ENCODE measurements at regions not wholly inside any gene's neighbourhood (a gene's known extent, or its start where the extent isn't known, plus 50 kb on each side); places are given as distances from the start of the nearest gene placed in this dataset.
A peak's percentile ranks its signal among the peaks of the same experiment; 100 is the strongest.

DNA sequence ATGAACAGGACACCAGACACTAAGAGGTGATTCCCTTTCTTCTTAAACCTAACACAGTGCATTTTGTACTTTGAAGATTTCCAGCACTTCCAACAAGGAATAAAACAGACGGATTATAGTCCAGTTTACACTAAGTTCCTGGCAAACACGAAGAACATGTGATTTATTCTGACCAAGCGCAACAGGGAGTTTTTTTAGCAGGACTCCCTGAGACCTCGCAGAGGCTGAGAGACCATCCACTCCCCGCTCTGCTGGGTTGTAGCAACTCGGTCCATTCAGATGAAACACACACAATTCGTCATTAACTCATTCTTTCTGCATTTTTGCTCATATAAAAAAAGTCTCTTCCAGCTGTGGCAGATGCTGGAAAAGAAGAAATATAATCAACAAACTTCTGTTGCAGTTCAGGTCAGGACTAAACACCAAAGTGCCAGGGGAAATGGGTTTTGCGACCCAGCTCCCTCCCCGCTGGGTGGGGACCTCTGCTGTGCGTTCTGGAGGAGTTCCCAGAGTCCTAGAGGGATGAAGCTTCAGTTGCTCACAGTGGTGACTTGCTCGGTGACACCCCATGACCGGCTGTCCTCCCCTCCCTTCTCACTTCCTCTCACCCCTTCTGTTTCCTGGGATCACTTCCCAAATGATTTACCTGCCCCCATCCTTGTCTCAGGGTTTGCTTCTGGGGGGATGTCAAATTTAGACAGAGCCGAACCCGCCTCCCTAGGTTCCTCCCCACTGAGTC, 52.5 kb downstream of the KCNF1 start:
- FAIRE-seq = no peak

DNA sequence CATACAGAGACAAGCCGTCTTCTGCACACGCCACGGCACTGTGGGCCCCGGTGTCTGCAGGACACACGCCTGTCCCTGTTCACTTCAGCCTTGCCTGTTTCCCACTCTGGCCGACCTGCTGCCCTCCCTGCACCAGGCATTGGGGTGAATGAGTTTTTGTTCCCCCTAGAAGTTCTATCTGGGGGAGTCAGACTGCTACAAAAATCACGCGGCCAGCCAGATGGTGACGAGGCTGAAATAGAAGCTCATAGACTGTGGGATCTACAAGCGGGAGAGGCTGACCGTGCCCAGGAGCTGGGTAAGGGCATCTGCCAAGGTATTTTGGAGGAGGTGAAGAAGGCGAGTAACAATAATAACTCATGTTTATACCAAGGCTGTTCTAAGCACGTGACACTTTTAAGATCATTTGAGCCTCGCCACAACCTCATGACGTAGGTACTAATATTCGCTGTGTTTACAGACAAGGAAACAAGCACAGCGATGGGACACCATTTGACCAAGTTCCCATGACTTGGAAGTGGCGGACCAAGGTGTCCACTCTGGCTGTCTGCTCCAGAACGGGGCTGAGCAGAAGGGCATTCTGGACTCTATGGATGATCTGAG, 53.6 kb downstream of the KCNF1 start:
- DNase-seq (ENCODE audit: insufficient read length, low spot score) (no peak), FAIRE-seq (no peak)

More for the DNA sequence above, 52.5 kb downstream of the KCNF1 start:
- DNase-seq (ENCODE audit: insufficient read length, low spot score) = no peak

DNA sequence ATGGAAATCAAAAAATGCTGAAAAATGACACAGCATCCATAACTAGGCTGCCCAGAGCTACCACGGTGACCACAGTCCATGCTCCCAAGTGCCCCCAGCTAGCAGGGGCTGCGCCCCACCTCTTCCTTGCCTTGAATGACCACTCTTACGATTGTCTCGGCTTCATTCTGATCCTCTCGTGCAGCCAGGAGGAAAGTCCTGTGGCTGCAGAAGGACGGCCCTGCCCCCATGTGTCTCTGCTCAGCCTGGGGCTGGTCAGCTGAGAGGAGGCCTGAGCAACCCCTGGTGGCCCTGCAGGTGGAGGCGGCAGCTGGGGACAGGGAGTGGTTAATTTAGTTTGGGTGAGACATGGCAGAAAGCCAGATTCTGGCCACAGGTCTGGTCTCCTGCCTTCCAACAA, 54.3 kb downstream of the KCNF1 start:
- DNase-seq (ENCODE audit: insufficient read length, low spot score) (no peak), FAIRE-seq (peak; percentile 23)

DNA sequence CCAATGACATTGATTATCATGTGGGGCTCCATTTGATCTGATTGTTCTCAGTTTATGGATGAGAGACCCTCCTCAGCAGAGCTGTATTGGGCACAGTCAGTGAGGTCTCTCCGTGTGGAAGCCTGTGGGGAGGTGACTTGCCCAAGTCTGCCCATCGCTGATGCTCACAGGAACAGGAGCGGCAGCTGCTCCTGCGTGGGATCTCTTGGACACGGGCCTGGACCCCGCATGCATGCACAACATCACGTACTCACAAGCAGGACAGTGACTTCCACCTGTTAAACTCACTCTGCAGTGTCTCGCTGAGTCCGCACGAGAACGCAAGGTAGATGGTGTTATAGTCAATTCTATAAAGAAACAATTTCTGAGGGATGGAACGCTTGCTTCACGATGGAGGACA, 55.0 kb downstream of the KCNF1 start:
- FAIRE-seq (no peak), DNase-seq (ENCODE audit: insufficient read length, low spot score) (no peak)

DNA sequence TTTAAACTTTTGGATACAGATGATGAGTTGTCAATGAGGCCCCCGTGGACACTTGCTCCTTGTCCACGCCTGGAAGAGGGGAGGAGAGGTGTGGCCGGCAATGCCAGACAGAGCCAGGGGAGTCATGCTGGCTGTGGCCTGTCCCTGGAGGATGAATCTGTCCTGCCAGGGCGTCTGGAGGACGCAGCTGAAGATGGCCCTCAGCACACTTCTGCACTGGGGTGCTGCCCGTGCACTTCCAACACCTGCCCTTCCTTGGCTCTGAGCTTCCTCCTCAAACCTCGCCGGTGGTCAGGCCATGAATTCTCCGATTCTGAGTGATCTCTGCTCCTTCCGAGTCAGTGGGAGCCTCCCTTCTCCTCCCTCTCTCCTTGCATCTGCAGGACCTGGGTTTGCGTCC, 56.4 kb downstream of the KCNF1 start:
- FAIRE-seq (no peak), DNase-seq (ENCODE audit: insufficient read length, low spot score) (no peak)

DNA sequence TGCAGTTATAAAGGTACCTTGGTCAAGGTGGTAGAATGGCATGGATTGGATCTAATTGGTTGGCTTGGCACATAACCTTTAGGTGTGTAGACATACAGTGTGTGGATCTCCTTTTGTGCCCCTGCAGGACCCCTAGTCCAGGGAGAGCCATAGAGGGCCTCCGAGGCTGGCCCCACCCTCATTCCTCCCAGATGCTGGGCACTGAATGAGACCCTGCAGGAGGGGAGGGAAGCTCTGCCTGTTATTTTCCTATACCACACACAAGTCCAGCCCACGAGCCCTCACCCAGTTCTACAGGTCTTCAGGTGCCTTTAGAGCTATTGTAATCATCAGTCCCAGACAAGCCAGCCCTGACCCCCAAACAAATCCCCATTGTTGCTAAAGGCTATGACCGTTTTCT, 58.9 kb downstream of the KCNF1 start:
- no peak for DNase-seq (ENCODE audit: insufficient read length, low spot score)
- FAIRE-seq = no peak

DNA sequence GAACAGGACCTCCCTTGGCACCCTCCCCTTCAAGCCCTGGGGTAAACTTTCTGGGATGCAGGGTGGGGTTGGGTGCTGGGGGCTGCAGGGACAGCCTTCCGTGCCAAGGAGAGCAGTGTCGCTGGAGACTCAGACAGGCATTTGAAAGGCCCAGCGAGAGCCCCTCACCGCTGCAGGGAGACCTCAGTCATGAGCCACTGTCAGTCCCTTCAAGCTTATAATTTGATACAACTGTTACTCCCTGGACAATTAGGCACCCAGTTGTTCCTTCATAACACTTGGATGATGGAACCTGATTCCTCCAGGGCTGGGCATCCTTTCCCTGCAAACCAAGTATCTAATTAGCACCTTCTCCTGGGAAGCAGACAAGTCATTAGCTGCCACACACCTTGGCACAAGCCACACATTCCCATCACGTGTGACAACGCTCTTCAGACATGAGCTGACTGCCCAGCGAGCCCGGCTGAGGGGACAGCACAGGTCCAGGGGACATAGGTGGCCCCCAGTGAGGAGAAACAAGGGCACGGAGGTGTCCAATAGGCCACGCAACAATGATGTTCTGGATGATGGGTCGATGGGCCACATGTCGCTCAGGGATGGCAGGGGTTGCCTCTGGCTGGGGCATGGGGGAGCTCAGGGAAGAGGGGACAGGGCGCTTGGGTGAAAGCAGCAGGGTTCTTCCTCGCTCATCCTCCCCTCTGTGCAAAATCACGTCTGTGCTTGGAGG, 59.6 kb downstream of the KCNF1 start:
- peak; percentile 51 for FAIRE-seq
- DNase-seq (ENCODE audit: insufficient read length, low spot score) = no peak

DNA sequence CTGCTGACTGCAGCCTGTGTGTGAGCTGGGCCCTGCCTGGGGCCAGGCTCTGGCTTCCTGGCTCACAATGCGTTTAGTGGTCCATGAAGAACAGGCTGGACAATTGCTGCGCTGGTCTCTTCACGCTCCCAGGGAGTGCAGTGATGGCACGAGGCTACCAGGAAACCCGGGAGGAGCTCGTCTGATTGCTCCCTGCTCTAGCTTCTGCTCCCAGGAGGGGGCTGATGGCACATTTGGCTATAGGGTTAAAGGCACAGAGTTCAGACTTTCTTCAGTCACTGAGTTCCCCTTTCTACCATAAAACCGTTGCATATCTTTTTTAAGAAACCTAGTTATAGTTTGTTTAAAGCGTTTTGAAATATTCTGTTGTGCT, 60.1 kb downstream of the KCNF1 start:
- no peak for FAIRE-seq
- no peak for DNase-seq (ENCODE audit: insufficient read length, low spot score)

DNA sequence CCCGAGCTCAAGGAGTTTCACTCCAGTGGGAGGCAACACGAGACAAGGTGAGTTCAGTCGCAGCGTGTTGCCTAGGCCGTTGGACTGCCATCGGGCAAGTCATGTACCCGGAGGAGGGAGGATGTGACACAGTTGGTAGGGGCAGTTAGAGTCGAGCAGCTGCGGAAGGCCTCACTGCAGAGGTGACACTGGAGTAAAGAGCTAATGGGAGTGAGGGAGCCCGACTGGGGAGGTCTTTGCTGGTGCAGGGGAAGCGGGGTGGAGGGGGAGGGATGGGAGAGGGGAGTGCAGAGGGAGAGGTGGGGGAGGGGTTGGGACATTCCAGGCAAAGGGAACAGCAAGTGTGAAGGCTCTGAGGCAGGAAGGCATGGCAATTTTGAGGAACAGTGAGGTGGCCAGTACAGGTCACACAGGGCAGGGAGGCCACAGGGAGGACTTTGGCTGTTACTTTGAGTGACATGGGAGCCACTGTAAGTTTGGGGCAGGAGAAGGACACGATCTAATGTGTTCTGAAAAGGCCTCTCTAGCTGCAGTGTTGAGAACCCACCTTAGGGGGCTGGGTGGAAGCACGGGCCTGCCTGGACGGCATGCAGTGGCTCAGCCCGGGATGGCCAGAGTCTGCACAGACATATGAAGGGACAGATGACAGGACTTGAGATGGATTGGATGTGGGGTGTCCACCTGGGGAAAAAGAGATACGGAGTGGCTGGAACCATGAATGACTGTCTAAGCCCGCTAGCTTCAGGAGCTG, 61.1 kb downstream of the KCNF1 start:
- DNase-seq (ENCODE audit: insufficient read length, low spot score) = no peak
- FAIRE-seq = peak; percentile 20

DNA sequence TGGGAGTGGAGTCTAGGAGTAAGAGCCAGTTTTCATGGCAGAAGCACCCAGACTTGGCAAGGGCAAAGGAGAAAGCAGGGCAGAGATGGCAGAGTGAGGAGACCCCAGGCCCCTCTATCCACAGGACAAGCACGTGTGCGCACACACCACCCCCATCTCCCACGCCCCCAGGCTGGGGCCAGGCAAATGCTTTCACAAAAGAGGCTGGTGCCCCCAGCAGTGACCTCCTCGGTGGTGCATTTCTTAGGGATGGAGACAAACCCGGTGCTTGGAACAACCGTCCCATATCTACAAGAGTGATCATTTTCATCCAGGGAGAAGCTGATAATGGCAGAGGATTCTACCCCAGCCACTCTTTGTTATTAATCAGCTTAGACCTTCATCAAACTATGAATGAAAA, 62.0 kb downstream of the KCNF1 start:
- FAIRE-seq (no peak), DNase-seq (ENCODE audit: insufficient read length, low spot score) (no peak)

DNA sequence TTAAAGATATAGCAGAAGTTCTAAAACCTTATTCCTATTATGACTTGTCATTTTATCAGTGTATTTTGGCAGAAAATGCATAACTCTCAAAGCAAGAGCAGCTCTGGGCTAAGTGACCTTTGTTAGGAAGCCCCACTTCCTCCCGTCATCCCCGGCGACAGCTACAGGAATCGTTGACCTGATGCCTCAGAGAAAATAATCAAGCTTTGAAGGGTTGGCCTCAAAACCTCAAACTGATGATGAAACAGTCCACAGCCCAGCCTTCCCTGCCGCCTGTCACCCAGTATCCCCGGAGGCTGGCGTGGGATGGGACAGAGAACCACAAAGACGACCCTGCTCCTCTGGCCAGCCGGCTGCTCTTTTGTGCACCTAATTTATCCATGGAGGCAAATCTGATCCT, 65.3 kb downstream of the KCNF1 start:
- no peak for DNase-seq (ENCODE audit: insufficient read length, low spot score)
- FAIRE-seq = no peak

DNA sequence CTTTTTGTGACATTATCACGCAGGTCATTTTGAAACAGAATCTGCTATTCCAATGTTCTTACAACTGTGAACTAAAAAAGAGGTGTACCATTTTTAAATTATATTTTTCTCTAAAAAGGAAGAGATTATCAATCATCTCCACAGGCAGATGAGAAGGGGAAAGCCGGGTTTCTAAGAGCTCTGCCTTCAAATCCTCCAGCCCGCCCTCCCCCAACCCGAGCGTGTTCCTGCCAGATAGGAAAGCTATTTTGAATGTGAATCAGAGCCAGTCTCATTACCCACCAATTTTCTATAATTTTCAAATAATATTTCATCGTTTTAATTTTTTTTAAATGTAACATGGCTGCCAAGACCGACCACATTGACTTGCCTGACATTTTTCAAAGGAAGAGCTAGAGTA, 65.9 kb downstream of the KCNF1 start:
- no peak for DNase-seq (ENCODE audit: insufficient read length, low spot score)
- FAIRE-seq = no peak

DNA sequence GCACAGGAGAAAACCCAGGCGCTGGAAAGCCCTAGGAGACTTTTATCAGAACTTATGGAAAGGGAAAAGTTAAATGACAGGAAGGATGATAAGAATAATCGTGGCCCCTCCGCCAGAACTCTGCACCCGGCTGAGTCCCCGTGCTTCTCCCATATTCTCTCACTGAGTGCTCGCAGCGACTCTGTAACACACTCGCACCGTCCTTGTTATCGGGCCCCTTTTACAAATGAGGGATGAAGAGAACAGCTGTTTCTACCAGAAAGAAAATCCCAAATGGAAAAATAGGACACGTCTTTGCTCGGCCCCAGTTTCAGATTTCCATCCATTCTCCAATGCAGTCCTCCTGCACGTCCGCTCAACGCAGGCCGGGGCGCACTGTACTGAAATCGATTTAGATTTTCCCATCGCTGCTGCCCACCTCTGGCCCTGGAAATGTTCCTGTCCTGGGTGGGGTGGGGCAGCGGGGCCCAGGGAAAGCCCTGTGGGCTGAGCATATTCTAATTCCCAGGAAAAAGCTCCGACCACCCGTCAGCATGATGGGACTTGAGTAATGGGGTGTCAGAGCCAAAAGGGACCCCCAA, 66.4 kb downstream of the KCNF1 start:
- no peak for FAIRE-seq

DNA sequence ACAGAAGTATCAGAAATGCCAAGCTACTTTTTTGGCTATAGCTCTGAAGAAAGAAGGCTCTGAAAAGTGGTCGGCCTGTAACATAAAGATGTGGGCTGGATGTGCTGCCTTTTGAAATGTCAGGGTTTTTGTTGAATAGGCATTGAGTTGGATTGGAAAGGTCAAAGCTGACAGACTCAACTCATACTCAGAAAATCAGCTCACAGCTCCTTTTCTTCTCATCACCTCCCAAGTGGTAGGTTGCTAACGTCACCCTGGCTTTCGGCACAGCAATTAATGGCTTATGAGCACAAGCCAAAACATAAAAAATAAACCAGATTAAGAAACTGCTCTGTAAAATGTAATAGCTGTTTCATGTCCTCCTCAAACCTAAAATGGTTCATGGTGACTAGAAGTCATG, 68.3 kb downstream of the KCNF1 start:
- FAIRE-seq (no peak), DNase-seq (ENCODE audit: insufficient read length, low spot score) (no peak)

More for the DNA sequence above, 66.4 kb downstream of the KCNF1 start:
- no peak for DNase-seq (ENCODE audit: insufficient read length, low spot score)

DNA sequence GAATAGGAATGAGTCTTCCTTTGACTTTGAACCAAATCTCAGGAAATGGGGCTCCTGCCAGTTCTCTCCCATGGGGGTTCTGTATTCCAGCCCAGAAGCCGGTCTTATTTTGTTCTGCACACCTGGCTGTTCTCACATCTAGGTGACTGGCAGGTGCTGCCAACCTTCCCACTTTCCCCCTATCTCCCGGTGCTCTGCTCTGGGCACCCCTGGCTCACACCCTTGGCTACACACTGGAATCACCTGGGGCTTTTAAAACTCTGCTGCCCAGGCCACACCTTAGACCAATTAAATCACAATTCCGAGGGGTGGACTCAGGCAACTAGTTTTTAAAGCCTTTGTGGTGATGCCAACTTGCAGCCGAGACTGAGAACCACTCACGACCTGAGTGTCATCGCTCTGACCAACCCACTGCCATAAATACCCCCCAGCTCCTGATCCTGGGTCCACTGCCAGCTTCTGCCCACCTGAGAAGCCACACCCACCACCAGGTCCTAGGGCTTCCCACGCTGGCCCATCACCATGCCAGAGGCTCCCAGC, 69.2 kb downstream of the KCNF1 start:
- no peak for FAIRE-seq
- DNase-seq (ENCODE audit: insufficient read length, low spot score) = no peak

DNA sequence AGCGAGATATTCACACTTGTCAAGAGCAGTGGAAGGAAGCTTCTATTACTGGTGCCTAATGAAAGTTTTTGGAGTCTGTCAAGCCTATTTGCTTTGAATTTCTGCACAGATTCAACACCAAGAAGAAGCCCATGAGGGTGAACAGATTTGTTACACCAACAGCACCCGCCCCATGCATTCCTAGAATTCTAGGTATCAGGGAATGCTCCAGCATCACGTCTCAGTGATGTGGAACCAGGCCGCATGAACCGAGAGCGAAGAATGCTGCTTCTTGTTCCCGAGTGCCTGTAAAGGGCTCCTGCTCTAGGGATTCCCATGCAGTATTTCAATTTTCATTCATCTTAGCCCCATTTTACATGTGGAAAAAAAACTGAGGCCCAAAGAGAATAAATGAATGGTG, 69.7 kb downstream of the KCNF1 start:
- no peak for DNase-seq (ENCODE audit: insufficient read length, low spot score)
- FAIRE-seq = no peak

DNA sequence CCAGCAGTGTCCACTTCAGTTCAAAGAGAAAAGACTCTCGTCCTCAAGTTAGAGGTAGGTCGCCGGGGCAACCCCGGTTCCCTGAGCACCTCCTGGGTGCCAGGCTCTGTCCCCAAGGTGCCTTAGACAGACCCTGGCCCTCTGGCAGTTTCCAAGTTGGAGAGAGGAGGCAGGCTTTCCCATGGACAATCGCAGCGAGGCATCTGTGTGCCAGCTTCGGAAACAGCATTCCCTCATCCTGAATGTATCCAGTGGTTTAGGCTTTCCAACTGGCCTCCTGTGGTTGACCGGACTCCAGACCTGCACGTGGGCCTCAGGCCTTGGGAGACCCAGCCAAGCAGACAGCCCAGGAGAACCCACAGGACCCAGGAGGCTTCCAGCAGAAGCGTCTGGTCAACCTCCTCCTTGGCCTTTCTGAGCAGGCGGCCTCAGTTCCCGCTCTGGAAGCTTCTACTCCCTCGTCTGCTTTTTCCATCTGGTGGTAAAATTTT, 70.3 kb downstream of the KCNF1 start:
- DNase-seq (ENCODE audit: insufficient read length, low spot score) (no peak), FAIRE-seq (no peak)

DNA sequence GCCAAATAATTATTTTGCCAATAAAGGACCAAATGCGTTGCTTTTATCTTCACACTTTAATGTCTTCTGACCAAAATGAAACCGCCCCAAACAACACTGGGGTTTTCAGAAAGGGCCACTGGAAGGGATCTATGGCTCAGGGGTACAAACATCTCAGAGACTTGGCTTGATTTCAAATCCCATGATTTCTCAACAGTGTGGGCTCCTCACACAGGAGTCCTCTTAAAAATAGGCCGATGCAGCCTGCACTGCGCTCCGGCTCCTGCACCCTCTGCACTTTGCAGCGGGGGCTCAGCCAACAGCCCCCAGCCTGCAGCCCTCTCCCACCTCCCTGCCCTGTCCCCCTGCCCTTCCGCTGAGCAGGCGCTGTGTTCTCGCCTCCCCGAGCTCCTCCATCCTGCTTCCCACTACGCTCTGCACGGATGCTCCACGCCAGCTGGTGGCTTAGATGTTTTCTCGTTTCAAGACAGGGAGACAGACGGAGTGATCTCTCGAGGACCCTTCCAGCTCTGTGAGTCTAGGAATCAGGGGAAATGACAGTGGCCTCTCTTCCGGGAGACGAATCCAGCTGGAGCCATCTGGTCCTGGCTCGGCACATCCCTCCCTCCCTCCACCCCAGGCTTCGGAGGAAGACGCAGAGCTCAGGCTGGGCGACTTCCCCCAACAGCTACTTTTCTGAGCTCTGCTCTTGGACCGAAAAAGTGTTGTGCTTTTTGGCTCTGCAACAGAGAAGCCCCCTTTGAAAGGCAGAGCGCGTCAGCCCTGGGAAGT, 71.4 kb downstream of the KCNF1 start:
- DNase-seq (ENCODE audit: insufficient read length, low spot score) (no peak), FAIRE-seq (no peak)

DNA sequence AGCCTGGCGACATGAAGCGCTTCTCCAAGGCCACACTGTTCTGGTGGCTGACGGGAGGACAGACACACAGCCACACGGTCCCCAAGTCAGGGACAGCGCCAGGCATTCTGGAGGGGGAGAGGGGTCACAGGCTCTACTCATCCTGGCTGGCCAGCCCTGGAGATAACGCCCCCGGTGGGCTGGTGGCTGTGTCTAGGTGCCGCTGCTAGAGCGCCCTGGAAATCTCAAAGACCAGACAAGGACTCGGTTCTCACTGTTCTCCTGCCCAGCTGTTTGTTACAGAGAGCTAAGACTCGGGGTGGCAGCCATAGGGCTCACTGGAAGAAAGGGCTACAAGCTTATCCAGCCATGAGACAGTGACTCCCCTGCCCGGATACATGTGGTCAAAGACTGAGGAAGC, 72.0 kb downstream of the KCNF1 start:
- DNase-seq (ENCODE audit: insufficient read length, low spot score) = no peak
- no peak for FAIRE-seq
